GM18499 (cell line): ENCODE measurements at regions not wholly inside any gene's neighbourhood (a gene's known extent, or its start where the extent isn't known, plus 50 kb on each side); places are given as distances from the start of the nearest gene placed in this dataset.

Experiments used
- ATAC-seq: cut with Tn5 transposase; IDR thresholded peaks from one replicate; pipeline ENCODE4 v1.9.1; 2021; ENCODE audit warnings: moderate number of reproducible peaks; ENCODE audit not compliant: insufficient read depth, unreplicated experiment

GRCh38 chr20:39835130-39835842 lies 853.8 kb downstream of the MAFB start:
- no peak for ATAC-seq

- ATAC-seq = no peak
Measured at GRCh38 chr20:39830903-39831302, 858.1 kb downstream of the MAFB start.

- peak; percentile 54 for ATAC-seq
Measured at GRCh38 chr20:39829661-39830060, 859.4 kb downstream of the MAFB start.

GRCh38 chr20:39829256-39829655 lies 859.8 kb downstream of the MAFB start:
- peak; percentile 19 for ATAC-seq

- peak; percentile 52 for ATAC-seq
Measured at GRCh38 chr20:39825950-39826349, 863.1 kb downstream of the MAFB start.

- no peak for ATAC-seq
Measured at GRCh38 chr20:39825524-39825923, 863.4 kb downstream of the DHX35 start.

- no peak for ATAC-seq
Measured at GRCh38 chr20:39823224-39823623, 861.1 kb downstream of the DHX35 start.

- ATAC-seq = no peak
Measured at GRCh38 chr20:39822667-39823066, 860.5 kb downstream of the DHX35 start.

GRCh38 chr20:39813190-39813829 lies 851.2 kb downstream of the DHX35 start:
- no peak for ATAC-seq

- ATAC-seq = no peak
Measured at GRCh38 chr20:39812116-39812515, 850.0 kb downstream of the DHX35 start.

- ATAC-seq = no peak
Measured at GRCh38 chr20:39810309-39810708, 848.2 kb downstream of the DHX35 start.

- ATAC-seq = no peak
Measured at GRCh38 chr20:39808613-39809012, 846.5 kb downstream of the DHX35 start.

- peak; percentile 37 for ATAC-seq
Measured at GRCh38 chr20:39800548-39800947, 838.4 kb downstream of the DHX35 start.

GRCh38 chr20:39800111-39800510 lies 838.0 kb downstream of the DHX35 start:
- peak; percentile 68 for ATAC-seq

GRCh38 chr20:39799366-39799965 lies 837.3 kb downstream of the DHX35 start:
- ATAC-seq = no peak

GRCh38 chr20:39795401-39796272 lies 833.5 kb downstream of the DHX35 start:
- no peak for ATAC-seq

- no peak for ATAC-seq
Measured at GRCh38 chr20:39792334-39792733, 830.2 kb downstream of the DHX35 start.

GRCh38 chr20:39789411-39789810 lies 827.3 kb downstream of the DHX35 start:
- no peak for ATAC-seq

GRCh38 chr20:39785252-39785917 lies 823.2 kb downstream of the DHX35 start:
- ATAC-seq = no peak

- no peak for ATAC-seq
Measured at GRCh38 chr20:39784693-39785092, 822.5 kb downstream of the DHX35 start.
